Right lobe of liver (tissue), 4 donors: ENCODE measurements at regions not wholly inside any gene's neighbourhood (a gene's known extent, or its start where the extent isn't known, plus 50 kb on each side); places are given as distances from the start of the nearest gene placed in this dataset.

Experiments used
- POLR2A ChIP-seq: fragments of 450-650 bp; IDR thresholded peaks from one replicate; pipeline ENCODE4 v1.6.1; 2017; ENCODE audit warnings: antibody characterized with exemption, mild to moderate bottlenecking
- TF ChIP-seq, protein P1 (sequence below), 4 donors: fragments of 200-600 bp in 3 of 4; fragments of 450-650 bp in 1 of 4; IDR thresholded peaks; one replicate each; pipeline versions ENCODE4 v1.5.1 to v1.8.0; 2016 to 2022; ENCODE audit warnings: antibody characterized with exemption in 4 of 4, mild to moderate bottlenecking in 2 of 4
- donor health status: DM: no; HTN: no; CAD: no.
- donor health status: DM: no; HTN: no; CAD: no.
- donor health status: DM: no; HTN: yes; CAD: no.

- TF ChIP-seq, protein P1, sequence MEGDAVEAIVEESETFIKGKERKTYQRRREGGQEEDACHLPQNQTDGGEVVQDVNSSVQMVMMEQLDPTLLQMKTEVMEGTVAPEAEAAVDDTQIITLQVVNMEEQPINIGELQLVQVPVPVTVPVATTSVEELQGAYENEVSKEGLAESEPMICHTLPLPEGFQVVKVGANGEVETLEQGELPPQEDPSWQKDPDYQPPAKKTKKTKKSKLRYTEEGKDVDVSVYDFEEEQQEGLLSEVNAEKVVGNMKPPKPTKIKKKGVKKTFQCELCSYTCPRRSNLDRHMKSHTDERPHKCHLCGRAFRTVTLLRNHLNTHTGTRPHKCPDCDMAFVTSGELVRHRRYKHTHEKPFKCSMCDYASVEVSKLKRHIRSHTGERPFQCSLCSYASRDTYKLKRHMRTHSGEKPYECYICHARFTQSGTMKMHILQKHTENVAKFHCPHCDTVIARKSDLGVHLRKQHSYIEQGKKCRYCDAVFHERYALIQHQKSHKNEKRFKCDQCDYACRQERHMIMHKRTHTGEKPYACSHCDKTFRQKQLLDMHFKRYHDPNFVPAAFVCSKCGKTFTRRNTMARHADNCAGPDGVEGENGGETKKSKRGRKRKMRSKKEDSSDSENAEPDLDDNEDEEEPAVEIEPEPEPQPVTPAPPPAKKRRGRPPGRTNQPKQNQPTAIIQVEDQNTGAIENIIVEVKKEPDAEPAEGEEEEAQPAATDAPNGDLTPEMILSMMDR (IDR thresholded peaks at IDR 0.05): no peak
- no peak for TF ChIP-seq POLR2A
These were observed 671.6 kb downstream of the IQCM start for GRCh38 chr4:149144060-149144459.
